SU-DHL-6 (cell line): ENCODE measurements at regions not wholly inside any gene's neighbourhood (a gene's known extent, or its start where the extent isn't known, plus 50 kb on each side); places are given as distances from the start of the nearest gene placed in this dataset.

Experiments
- CTCF ChIP-seq: fragments of 200-600 bp; sonication (generic); IDR thresholded peaks from one replicate; pipeline ENCODE4 v1.5.1; 2017; ENCODE audit warnings: antibody characterized with exemption, mild to moderate bottlenecking, low read length, moderate library complexity; ENCODE audit not compliant: insufficient read depth, poor library complexity, severe bottlenecking
- EZH2phosphoT487 ChIP-seq: fragments of 200-600 bp; sonication (generic), shearing (Covaris generic); conservative IDR thresholded peaks from 2 replicates; pipeline ENCODE4 v1.6.1; 2018; ENCODE audit warnings: mild to moderate bottlenecking, antibody characterized with exemption, low read length, moderate library complexity, mixed read lengths

- no peak for TF ChIP-seq CTCF
- TF ChIP-seq EZH2phosphoT487 = no peak
Measured at GRCh38 chr14:106003351-106003750, 477.0 kb downstream of the TMEM121 start.
